ENCODE measurements at regions not wholly inside any gene's neighbourhood (a gene's known extent, or its start where the extent isn't known, plus 50 kb on each side); places are given as distances from the start of the nearest gene placed in this dataset.

GRCh38 chr12:82029936-82030335 is 270.8 kb upstream of the PPFIA2 start:
- DNase-seq: no peak

DNA sequence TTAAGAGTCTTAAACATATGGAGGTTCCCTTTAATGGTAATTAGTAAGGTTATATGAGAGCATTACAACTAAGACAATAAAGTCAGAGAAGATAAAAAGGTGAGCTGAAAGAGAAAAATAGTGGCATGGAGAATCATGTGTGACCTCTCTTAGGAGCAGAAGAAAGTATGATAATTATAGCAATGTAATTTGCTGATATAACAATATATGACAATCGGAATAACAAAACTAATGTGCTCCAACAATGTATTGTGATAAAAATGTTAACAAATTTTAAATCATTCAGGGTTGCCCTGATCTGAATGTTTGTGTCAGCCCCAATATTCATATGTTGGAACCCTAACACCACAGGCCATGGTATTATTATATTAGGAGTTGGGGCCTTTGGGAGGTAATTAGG is 269.6 kb upstream of the PPFIA2 start:
- no peak for DNase-seq

DNA sequence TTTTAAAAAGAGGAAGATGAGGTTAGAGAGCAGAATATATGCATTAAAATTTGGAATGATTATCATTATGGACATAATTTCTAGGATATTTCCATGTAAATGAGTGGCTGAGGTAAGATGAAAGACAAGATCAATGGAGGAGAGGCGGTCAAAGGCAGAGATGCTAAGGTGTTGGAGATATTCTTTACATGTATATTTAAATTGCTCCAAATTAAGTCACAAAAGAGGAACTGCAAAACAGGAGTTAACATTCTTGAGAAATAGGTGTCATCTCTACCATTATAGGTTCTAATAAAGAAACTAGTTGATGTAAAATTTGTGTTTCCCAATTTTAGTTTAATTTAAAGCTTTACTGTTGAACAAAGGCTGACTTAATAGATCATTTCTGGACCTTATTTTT is 268.5 kb upstream of the PPFIA2 start:
- DNase-seq: no peak

GRCh38 chr12:82025462-82025861 is 266.3 kb upstream of the PPFIA2 start:
- no peak for DNase-seq

- DNase-seq: no peak
Measured at GRCh38 chr12:82019533-82019932, 260.4 kb upstream of the PPFIA2 start.

DNA sequence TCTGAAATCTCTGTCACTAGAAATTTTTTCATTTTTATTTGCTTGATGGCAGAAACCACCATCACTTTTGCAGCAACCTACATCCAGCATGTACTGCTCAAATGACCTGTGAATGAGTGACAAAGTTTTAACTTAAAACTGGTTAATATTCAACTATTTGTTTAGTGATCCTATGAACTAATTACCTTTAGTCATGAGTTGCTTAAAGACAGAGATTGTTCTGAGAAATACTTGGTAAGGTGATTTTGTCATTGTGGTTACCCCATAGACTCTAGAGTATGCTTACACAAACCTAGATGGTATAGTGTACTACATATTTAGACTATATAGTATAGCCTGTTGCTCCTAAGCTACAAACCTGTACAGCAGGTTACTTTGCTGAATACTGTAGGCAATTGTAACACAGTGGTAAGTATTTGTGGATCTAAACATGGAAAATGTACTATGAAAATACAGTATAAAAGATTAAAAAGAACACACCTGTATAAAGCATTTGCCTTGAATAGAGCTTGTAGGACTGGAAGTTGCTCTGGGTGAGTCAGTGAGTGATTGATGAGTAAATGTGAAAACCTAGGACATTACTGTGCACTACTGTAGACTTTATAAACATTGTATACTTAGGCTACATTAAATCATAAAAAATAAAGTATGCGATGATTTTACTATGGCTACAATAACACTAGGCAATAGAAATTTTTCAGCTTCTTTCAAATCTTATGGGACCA is 256.6 kb upstream of the PPFIA2 start:
- no peak for DNase-seq

GRCh38 chr12:82012176-82012575 is 253.0 kb upstream of the PPFIA2 start:
- DNase-seq: no peak

- no peak for DNase-seq
Measured at GRCh38 chr12:82009524-82009923, 250.4 kb upstream of the PPFIA2 start.

DNA sequence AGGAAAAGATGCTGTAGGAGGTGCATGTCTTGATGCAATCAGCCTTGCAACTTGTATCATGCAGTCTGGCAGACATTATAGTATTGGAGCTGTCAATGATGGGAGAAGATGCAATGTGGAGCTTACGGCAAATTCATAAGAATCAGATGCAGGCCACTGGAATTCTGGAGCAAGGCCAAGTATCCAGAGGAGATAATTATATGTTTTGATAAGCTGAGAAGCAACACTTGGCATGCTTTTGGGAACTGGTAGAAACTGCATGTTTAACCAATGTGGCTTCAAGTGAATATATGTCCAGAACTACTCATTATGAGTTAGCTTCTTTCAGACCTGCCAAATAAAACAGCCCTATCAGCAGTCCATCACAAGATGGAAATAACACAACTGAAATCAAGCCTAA is 249.1 kb upstream of the PPFIA2 start:
- DNase-seq: no peak

DNA sequence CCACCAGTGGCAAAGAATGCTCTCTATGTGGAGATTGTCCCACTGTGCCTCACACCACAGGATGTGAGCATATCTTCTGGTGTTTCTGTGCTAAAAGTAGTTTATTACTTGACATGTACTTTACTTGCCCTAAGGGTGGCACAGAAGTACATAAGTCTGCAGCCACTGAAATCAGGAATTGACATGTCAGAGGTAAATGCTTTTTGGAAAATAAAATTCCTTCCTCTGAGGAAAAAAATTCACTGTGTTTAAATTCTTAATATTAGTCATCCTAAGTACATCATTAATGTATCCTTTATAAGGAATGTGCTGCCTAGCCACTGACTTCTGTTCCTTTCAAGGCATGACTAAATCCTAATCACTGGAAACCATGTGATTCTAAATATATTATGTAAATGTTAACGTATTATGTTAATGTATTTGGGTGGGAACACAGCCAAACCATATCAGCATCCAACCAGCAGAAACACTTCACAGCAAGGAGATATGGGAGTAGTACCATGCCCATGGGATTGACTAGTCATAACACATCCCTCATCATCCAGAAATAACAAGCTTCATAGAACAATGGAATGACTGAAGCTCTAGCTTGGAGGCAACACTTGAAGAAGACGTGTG is 239.7 kb upstream of the PPFIA2 start:
- DNase-seq: no peak

DNA sequence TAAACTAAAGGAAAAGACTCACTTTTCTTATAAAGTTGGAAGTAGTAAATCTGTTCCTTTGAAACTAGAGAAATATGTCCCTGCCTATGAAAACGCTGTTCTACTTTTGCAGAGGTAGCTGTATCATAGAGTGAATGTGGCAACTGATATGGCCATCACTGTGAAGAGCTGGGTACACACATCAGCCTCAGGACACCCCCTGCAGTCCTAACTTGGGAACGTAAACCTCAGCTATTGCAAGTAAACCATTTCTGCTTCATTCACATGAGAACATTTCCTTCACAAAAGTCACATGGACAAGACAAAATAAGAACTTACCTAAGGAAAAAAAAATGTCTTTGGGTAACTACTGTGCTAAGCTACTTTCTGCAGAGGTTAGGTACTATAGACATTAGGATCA is 233.3 kb upstream of the PPFIA2 start:
- DNase-seq: no peak

GRCh38 chr12:81991868-81992267 is 232.7 kb upstream of the PPFIA2 start:
- DNase-seq: no peak

GRCh38 chr12:81988362-81988761 is 229.2 kb upstream of the PPFIA2 start:
- no peak for DNase-seq

DNA sequence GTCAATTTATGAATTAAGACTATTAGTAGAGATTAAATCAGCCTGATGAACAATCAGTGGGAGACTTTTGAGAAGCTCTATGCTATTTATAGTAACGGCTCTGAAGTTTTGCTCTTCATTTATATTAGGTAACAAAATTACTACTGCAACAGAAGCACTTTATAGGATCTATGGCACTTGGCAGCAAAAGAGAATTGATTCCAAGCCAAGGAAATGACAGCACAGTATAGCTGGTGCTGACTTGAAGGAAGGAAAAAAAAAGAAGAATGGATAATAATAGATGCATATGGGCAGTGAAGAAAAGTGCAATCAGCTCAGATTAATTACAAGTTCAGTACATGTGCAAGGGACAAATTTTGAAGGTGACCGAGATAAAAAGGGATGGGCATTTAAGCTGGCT is 228.2 kb upstream of the PPFIA2 start:
- no peak for DNase-seq

DNA sequence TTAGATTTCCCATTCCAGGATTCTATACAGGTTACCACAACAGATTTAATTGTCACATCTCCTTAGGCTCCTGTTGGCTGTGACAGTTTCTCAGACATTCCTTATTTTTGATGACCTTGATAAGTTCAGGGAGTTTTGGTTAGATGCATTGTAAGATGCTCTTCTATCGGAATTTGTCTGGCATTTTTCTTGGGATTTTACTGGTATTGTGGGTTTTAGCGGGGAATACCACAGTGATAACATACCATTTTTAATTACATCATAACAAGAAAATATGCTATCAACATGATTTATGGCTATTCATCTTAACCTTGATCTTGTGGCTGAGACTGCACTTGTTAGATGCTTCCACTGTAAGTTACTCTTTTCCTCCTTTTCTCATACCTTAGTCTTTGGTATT is 217.5 kb upstream of the PPFIA2 start:
- no peak for DNase-seq

GRCh38 chr12:81974762-81975161 is 215.6 kb upstream of the PPFIA2 start:
- DNase-seq: no peak

- no peak for DNase-seq
Measured at GRCh38 chr12:81968421-81968820, 209.3 kb upstream of the PPFIA2 start.

GRCh38 chr12:81963636-81964035 is 204.5 kb upstream of the PPFIA2 start:
- no peak for DNase-seq

DNA sequence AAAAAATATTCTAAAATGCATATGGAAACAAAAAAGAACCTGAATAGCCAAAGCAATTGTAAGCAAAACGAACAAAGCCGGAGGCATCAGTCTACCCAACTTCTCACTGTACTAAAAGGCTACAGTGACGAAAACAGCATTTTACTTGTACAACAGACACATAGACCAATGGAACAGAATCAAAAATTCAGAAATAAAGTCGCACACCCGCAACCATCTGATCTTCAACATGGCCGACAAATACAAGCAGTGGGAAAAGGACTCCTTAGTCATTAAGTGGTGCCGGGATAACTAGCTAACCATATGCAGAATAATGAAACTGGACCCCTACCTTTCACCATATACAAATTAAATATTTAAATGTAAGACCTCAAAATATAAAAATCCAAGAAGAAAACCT is 203.9 kb upstream of the PPFIA2 start:
- DNase-seq: no peak

GRCh38 chr12:81962126-81962856 is 203.1 kb upstream of the PPFIA2 start:
- DNase-seq: no peak

DNA sequence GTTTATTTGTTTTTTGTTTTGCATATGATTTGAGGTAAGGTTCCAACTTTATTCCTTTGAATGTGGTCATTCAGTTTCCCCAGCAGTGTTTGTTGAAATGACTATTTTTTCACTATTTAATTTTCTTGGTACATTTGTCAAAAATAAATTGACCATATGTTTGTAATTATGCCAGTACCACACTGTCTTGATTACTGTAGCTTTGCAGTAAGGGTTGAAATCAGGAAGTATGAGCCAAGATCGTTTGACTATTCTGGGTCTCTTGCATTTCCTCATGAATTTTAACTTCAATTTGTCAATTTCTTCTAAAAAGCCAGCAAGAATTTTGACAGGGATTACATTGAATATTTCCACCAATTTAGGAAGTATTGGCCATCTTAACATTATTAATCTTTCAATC is 199.3 kb upstream of the PPFIA2 start:
- no peak for DNase-seq

- no peak for DNase-seq
Measured at GRCh38 chr12:81957631-81958030, 198.5 kb upstream of the PPFIA2 start.

DNA sequence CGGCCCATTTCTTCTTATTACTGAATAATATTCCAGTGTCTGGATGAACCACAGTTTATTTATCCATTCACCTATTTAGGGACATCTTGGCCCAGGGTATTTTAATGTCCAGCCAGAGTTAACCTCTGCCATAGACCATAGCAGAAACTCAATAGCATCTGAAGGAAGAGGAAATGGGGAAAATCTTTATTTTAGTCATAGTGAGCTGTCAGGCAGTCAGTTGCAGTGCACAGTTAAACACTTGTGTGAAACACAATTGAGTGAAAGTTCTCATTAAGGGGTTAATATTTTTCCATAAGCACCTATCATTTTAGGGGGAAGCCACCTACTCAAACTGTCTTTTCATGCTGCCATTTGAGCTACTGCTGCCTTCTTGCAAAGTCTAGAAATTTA is 197.3 kb upstream of the PPFIA2 start:
- DNase-seq: no peak

- DNase-seq: no peak
Measured at GRCh38 chr12:81953541-81953940, 194.4 kb upstream of the PPFIA2 start.
